CD4-positive, alpha-beta T cell treated with Interleukin-15 for 1 hour (primary cell): ENCODE measurements at regions not wholly inside any gene's neighbourhood (a gene's known extent, or its start where the extent isn't known, plus 50 kb on each side); places are given as distances from the start of the nearest gene placed in this dataset.
"Not testable (repeated sequence)": the region's sequence is repeated elsewhere in the genome, so short reads cannot be mapped to it uniquely, and the experiment has no call there.

Experiments used
- DNase-seq: peaks from one replicate; pipeline ENCODE4 v3.0.0-alpha.2; 2020

GRCh38 chr9:75461183-75461582 is 372.9 kb downstream of the OSTF1 start:
- DNase-seq, result no peak

GRCh38 chr9:75462866-75463265 is 374.6 kb downstream of the OSTF1 start:
- no peak for DNase-seq

- DNase-seq, result no peak
Observed at GRCh38 chr9:75463871-75464270, 375.6 kb downstream of the OSTF1 start.

GRCh38 chr9:75464726-75465125 is 376.4 kb downstream of the OSTF1 start:
- no peak for DNase-seq

- no peak for DNase-seq
Observed at GRCh38 chr9:75467142-75467541, 378.8 kb downstream of the OSTF1 start.

GRCh38 chr9:75471549-75472114 is 383.3 kb downstream of the OSTF1 start:
- no peak for DNase-seq

- no peak for DNase-seq
Observed at GRCh38 chr9:75482566-75482965, 394.3 kb downstream of the OSTF1 start.

GRCh38 chr9:75483636-75484035 is 395.3 kb downstream of the OSTF1 start:
- DNase-seq, result no peak

- DNase-seq, result no peak
Observed at GRCh38 chr9:75487856-75488718, 399.8 kb downstream of the OSTF1 start.

GRCh38 chr9:75488719-75489110 is 400.4 kb downstream of the OSTF1 start:
- no peak for DNase-seq

GRCh38 chr9:75490326-75490725 is 400.1 kb upstream of the PCSK5 start:
- no peak for DNase-seq

- DNase-seq, result no peak
Observed at GRCh38 chr9:75491533-75491932, 398.9 kb upstream of the PCSK5 start.

GRCh38 chr9:75499812-75500211 is 390.7 kb upstream of the PCSK5 start:
- DNase-seq, result no peak

- no peak for DNase-seq
Observed at GRCh38 chr9:75500479-75500878, 390.0 kb upstream of the PCSK5 start.

GRCh38 chr9:75500940-75501339 is 389.5 kb upstream of the PCSK5 start:
- not testable (repeated sequence) for DNase-seq

GRCh38 chr9:75504721-75505120 is 385.8 kb upstream of the PCSK5 start:
- no peak for DNase-seq

GRCh38 chr9:75505654-75506053 is 384.8 kb upstream of the PCSK5 start:
- no peak for DNase-seq

- no peak for DNase-seq
Observed at GRCh38 chr9:75529463-75529862, 361.0 kb upstream of the PCSK5 start.

GRCh38 chr9:75531588-75531987 is 358.9 kb upstream of the PCSK5 start:
- no peak for DNase-seq

- no peak for DNase-seq
Observed at GRCh38 chr9:75532233-75533050, 358.0 kb upstream of the PCSK5 start.

GRCh38 chr9:75539523-75539922 is 350.9 kb upstream of the PCSK5 start:
- DNase-seq, result no peak

GRCh38 chr9:75540185-75540584 is 350.3 kb upstream of the PCSK5 start:
- no peak for DNase-seq

GRCh38 chr9:75541734-75542133 is 348.7 kb upstream of the PCSK5 start:
- no peak for DNase-seq

- DNase-seq, result no peak
Observed at GRCh38 chr9:75544815-75545214, 345.7 kb upstream of the PCSK5 start.
